ENCODE measurements at regions not wholly inside any gene's neighbourhood (a gene's known extent, or its start where the extent isn't known, plus 50 kb on each side); places are given as distances from the start of the nearest gene placed in this dataset.

DNA sequence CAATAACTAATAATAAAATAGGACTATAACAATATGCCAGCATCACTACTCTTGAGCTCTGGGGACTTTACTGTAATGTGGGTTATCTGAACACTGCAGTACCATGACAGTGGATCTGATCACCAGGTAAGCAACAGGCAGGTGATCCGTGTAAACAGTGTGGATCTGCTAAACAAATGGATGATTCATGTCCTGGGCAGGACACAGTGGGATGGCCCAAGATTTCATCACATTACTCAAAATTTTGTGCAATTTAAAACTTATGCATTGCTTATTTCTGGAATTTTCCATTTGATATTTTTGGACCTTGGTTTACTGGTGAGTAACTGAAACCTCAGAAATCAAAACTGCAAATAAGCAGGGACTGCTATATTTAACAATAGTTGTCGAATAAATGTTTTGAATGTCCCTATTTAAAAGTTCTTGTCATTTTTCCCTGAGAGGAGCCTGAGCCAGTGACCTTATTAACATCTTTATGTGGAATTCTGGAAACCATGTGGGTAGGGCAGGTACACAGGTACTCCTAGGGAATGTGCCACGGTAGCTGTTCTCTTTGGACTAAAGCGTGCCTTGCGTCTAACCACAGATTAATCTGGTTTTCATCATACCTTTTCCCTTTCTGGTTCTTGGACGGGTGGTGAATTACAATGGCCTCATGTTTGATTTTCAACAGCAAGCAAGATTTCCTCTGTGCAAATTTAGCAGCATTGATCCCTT, 214.5 kb upstream of the SASH1 start:
- in situ Hi-C loops (cut with HindIII; ENCODE audit: low sequenced_read_pairs): no loop called here
- no peak overlapping the region for H3K4me3 ChIP-seq (ENCODE audit: low read depth, low read length)
- no peak for DNase-seq (ENCODE audit: low read depth, low spot score)
- TF ChIP-seq, protein P1, sequence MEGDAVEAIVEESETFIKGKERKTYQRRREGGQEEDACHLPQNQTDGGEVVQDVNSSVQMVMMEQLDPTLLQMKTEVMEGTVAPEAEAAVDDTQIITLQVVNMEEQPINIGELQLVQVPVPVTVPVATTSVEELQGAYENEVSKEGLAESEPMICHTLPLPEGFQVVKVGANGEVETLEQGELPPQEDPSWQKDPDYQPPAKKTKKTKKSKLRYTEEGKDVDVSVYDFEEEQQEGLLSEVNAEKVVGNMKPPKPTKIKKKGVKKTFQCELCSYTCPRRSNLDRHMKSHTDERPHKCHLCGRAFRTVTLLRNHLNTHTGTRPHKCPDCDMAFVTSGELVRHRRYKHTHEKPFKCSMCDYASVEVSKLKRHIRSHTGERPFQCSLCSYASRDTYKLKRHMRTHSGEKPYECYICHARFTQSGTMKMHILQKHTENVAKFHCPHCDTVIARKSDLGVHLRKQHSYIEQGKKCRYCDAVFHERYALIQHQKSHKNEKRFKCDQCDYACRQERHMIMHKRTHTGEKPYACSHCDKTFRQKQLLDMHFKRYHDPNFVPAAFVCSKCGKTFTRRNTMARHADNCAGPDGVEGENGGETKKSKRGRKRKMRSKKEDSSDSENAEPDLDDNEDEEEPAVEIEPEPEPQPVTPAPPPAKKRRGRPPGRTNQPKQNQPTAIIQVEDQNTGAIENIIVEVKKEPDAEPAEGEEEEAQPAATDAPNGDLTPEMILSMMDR (IDR thresholded peaks at IDR 0.05; ENCODE audit: low read depth, low read length): no peak

DNA sequence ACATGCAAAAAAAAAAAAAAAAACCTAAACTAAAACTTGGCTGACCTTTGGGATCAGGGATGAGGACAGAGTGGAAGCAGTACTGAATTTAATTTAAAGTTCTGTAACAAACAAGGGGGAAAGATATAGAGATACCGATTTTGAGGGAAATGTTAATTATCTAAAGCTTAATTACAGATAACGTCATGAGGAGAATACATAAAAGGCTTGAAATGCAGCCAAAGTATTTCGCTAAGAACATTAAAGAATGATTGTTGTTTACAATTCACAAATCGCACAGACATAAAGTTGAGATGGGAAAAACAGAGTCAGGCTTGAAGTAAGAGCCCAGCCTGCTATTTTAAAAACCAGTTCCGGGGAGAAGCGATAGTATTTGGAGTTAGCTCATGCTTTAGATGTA, 208.0 kb upstream of the SASH1 start:
- TF ChIP-seq, protein P1 (IDR thresholded peaks at IDR 0.05; ENCODE audit: low read depth, low read length): no peak
- in situ Hi-C loops (cut with HindIII; ENCODE audit: low sequenced_read_pairs): no loop called here
- no peak overlapping the region for H3K4me3 ChIP-seq (ENCODE audit: low read depth, low read length)
- DNase-seq (ENCODE audit: low read depth, low spot score): no peak

DNA sequence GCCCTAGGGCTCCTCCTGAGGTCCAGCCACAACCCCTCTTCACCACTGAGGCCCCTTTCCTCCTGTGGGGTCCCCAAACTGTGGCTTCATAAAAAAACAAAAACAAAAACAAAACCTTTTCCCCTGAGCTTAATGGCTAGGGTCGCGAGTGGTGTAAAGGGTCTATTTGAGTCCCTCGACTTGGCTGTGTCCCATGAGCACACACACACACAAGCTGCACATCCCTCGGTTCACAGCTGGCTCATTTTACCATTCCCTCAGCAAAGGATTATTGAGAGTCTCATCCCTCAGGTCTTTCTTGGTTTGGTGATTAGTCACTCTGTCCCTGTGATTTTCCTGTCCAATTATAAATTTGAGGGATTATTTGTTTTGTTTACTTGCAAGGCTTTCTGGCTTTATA, 206.1 kb upstream of the SASH1 start:
- TF ChIP-seq, protein P1 (IDR thresholded peaks at IDR 0.05; ENCODE audit: low read depth, low read length): no peak
- DNase-seq (ENCODE audit: low read depth, low spot score): no peak
- H3K4me3 ChIP-seq (ENCODE audit: low read depth, low read length): no peak overlapping the region
- in situ Hi-C loops (cut with HindIII; ENCODE audit: low sequenced_read_pairs): no loop called here

DNA sequence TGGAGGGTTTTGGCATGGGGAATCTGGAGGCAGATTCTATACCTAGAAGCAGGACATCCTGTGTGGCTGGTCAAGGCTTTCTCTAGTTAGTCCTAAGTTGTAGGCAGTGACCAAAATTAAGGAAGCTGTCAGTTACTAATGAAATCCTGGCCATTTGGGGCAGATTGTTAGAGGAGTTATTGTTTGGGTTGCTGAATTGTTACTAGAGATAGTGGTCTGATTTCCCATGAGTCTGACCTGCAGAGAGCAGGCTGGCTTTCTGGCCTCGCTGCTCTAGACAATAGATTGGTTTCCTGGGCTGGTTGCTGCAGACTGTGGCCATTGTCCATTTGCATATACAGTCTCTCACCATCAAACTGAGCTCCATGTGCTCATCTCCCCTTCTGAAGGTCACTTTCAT, 205.0 kb upstream of the SASH1 start:
- no peak overlapping the region for H3K4me3 ChIP-seq (ENCODE audit: low read depth, low read length)
- in situ Hi-C loops (cut with HindIII; ENCODE audit: low sequenced_read_pairs): no loop called here
- TF ChIP-seq, protein P1 (IDR thresholded peaks at IDR 0.05; ENCODE audit: low read depth, low read length): no peak
- no peak for DNase-seq (ENCODE audit: low read depth, low spot score)

DNA sequence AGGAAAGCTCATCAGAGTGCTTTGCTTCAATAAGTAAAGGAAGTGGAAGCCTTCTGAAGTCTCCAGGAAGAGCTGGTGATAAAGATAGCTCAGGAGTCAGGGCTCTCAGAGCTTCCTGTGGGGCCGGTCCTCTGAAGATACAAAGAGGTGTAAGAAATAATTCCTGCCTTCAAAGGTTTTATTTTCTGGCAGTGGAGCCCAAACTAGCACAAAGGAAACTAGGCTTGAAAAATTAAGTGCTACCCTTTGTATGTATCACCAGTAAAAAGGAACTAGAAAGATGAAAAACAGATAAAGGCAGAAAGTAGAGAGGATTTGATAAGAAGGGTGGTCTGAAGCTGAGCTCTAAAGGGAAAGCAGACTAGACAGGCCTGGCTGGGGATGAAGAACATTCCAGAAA, 204.1 kb upstream of the SASH1 start:
- in situ Hi-C loops (cut with HindIII; ENCODE audit: low sequenced_read_pairs): no loop called here
- H3K4me3 ChIP-seq (ENCODE audit: low read depth, low read length): no peak overlapping the region
- TF ChIP-seq, protein P1 (IDR thresholded peaks at IDR 0.05; ENCODE audit: low read depth, low read length): no peak
- no peak for DNase-seq (ENCODE audit: low read depth, low spot score)

DNA sequence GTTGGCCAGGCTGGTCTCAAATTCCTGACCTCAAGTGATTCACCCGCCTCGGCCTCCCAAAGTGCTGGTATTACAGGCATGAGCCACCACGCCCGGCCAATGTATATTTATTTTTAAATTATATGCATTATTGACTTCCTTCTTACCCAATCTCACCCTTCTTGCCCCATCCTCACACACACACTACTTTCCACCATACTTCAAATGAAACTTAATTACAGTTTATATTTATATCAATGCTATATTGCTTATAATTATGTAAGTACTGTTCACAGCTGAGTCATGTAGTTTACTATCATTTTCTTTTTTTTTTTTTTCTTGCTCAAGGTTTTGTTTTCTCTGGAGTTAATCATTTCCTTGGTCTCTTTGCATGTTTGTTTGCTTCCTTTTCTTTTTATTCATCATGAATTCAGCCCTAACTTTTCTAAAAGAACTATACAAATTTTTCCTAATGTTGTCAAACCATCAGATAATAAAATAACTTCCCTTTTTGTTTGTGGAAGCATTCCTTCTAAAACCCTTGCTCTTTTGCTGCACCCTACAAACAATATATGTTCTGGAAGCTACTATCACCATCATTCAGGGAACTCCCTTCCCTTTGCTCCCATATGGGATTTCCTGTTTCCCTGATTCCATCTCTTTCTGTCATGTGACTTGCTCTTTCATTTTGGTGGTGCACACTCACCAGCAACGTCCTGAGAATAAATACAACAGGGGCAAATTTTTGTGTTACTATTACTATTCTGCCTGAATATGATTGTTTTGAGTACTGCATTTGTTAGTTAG, 201.7 kb upstream of the SASH1 start:
- H3K4me3 ChIP-seq (ENCODE audit: low read depth, low read length): no peak overlapping the region
- in situ Hi-C loops (cut with HindIII; ENCODE audit: low sequenced_read_pairs): no loop called here
- TF ChIP-seq, protein P1 (IDR thresholded peaks at IDR 0.05; ENCODE audit: low read depth, low read length): no peak
- no peak for DNase-seq (ENCODE audit: low read depth, low spot score)

All from astrocyte of the spinal cord (primary cell).